Natural killer cell (primary cell): ENCODE measurements at regions not wholly inside any gene's neighbourhood (a gene's known extent, or its start where the extent isn't known, plus 50 kb on each side); places are given as distances from the start of the nearest gene placed in this dataset.
"Not testable (repeated sequence)": the region's sequence is repeated elsewhere in the genome, so short reads cannot be mapped to it uniquely, and the experiment has no call there.

Source experiments
- ATAC-seq, 3 donors: fragments of 150-1000 bp in 2 of 3; fragments of 200-7000 bp in 1 of 3; cut with Tn5 transposase; 1 replicate in 1 of 3; 2 replicates in 2 of 3; pipeline ENCODE4 v1.10.0; 2021; ENCODE audit warnings: mild to moderate bottlenecking in 2 of 3, moderate library complexity in 2 of 3
- DNase-seq, 2 donors: peaks; one replicate each; pipeline versions ENCODE4 v3.0.0 to v3.0.0-alpha.2; 2013 to 2021; ENCODE audit warnings: mixed read lengths in 1 of 2
- H3K27ac ChIP-seq: one replicate; pipeline ENCODE4 v1.5.1; 2013; ENCODE audit warnings: mild to moderate bottlenecking, low read length
- H3K27me3 ChIP-seq: one replicate; pipeline ENCODE4 v1.6.1; 2013; ENCODE audit warnings: low read length; ENCODE audit not compliant: control insufficient read depth, insufficient read depth
- H3K36me3 ChIP-seq: one replicate; pipeline ENCODE4 v1.6.1; 2013; ENCODE audit warnings: low read length; ENCODE audit not compliant: control insufficient read depth, insufficient read depth
- H3K4me1 ChIP-seq: one replicate; pipeline ENCODE4 v1.6.1; 2013; ENCODE audit warnings: low read length; ENCODE audit not compliant: control insufficient read depth, insufficient read depth
- H3K4me3 ChIP-seq: one replicate; pipeline ENCODE4 v1.5.1; 2013; ENCODE audit warnings: low read length
- H3K9me3 ChIP-seq: one replicate; pipeline ENCODE4 v1.6.1; 2013; ENCODE audit warnings: low read length; ENCODE audit not compliant: control insufficient read depth, insufficient read depth
- H3K27ac Mint-ChIP-seq, 2 donors: one replicate each; pipeline ENCODE4 v1.8.0; 2022; ENCODE audit warnings: mild to moderate bottlenecking in 2 of 2, mixed read lengths in 2 of 2, moderate library complexity in 1 of 2
- H3K27me3 Mint-ChIP-seq, 2 donors: one replicate each; pipeline ENCODE4 v1.8.0; 2022; ENCODE audit warnings: low read depth in 2 of 2, mixed read lengths in 2 of 2
- H3K36me3 Mint-ChIP-seq: one replicate; pipeline ENCODE4 v1.8.0; 2022; ENCODE audit warnings: mixed read lengths
- H3K4me1 Mint-ChIP-seq, 2 donors: one replicate each; pipeline ENCODE4 v1.8.0; 2022; ENCODE audit warnings: mixed read lengths in 2 of 2
- H3K4me3 Mint-ChIP-seq: one replicate; pipeline ENCODE4 v1.8.0; 2022; ENCODE audit warnings: mild to moderate bottlenecking, moderate library complexity, mixed read lengths
- H3K9me3 Mint-ChIP-seq, 2 donors: one replicate each; pipeline ENCODE4 v1.8.0; 2022; ENCODE audit warnings: mixed read lengths in 2 of 2
- CTCF ChIP-seq: fragments of 200-600 bp; IDR thresholded peaks from one replicate; pipeline ENCODE4 v1.8.0; 2022; ENCODE audit warnings: antibody characterized with exemption
- whole genome bisulfite sequencing: methylation state at CpG from one replicate; pipeline ENCODE4 v1.1.7; 2013; ENCODE audit warnings: missing lambda C conversion rate; ENCODE audit not compliant: insufficient coverage; 5-methylcytosine and 5-hydroxymethylcytosine counted together
- intact Hi-C: fragments of 100-400 bp; cut with micrococcal nuclease; formaldehyde crosslinking; loops from one replicate; pipeline ENCODE4 v1.14.2; 2022

- no peak for DNase-seq
- no peak for ATAC-seq
- peaks cover 6 to 16% of the 10 kb centered on the region in 2 donors for H3K9me3 Mint-ChIP-seq
- Histone ChIP-seq H3K27me3 (no peaks in the 10 kb centered on the region), H3K4me1 (no peaks in the 10 kb centered on the region), H3K36me3 (no peaks in the 10 kb centered on the region), H3K9me3 (no peaks in the 10 kb centered on the region), H3K4me3 (no peak overlapping the region), H3K27ac (no peak overlapping the region)
- no peaks in the 10 kb centered on the region for H3K36me3 Mint-ChIP-seq
- 100% methylated on average over 1 of the region's 3 CpGs for WGBS
- H3K4me1 Mint-ChIP-seq, result no peaks in the 10 kb centered on the region
- intact Hi-C loops, result no loop called here
- no peak overlapping the region for H3K27ac Mint-ChIP-seq
- H3K27me3 Mint-ChIP-seq, result no peaks in the 10 kb centered on the region
- no peak overlapping the region for H3K4me3 Mint-ChIP-seq
- TF ChIP-seq CTCF, result no peak
Measured at GRCh38 chr6:141758430-141758829, 374.3 kb upstream of the GJE1 start.

GRCh38 chr6:141753180-141753579 lies 379.5 kb upstream of the GJE1 start:
- Histone ChIP-seq H3K27me3 (no peaks in the 10 kb centered on the region), H3K36me3 (no peaks in the 10 kb centered on the region), H3K27ac (no peak overlapping the region), H3K9me3 (no peaks in the 10 kb centered on the region), H3K4me1 (no peaks in the 10 kb centered on the region), H3K4me3 (no peak overlapping the region)
- peaks cover 2 to 7% of the 10 kb centered on the region in 2 donors for H3K9me3 Mint-ChIP-seq
- ATAC-seq (no peak), DNase-seq (no peak)
- no peak for TF ChIP-seq CTCF
- H3K27me3 Mint-ChIP-seq, result no peaks in the 10 kb centered on the region
- intact Hi-C loops, result no loop called here
- WGBS, result 82% methylated on average over 2 of the region's 3 CpGs
- H3K27ac Mint-ChIP-seq, result no peak overlapping the region
- peaks cover 0 to 6% of the 10 kb centered on the region in 2 donors for H3K4me1 Mint-ChIP-seq
- H3K36me3 Mint-ChIP-seq, result no peaks in the 10 kb centered on the region
- H3K4me3 Mint-ChIP-seq, result no peak overlapping the region

- no peak for ATAC-seq
- Histone ChIP-seq H3K27me3 (no peaks in the 10 kb centered on the region), H3K9me3 (no peaks in the 10 kb centered on the region), H3K36me3 (no peaks in the 10 kb centered on the region), H3K27ac (no peak overlapping the region), H3K4me1 (no peaks in the 10 kb centered on the region), H3K4me3 (no peak overlapping the region)
- H3K9me3 Mint-ChIP-seq, result peaks cover 2 to 7% of the 10 kb centered on the region in 2 donors
- no peaks in the 10 kb centered on the region for H3K27me3 Mint-ChIP-seq
- H3K4me3 Mint-ChIP-seq, result no peak overlapping the region
- H3K4me1 Mint-ChIP-seq, result peaks cover 0 to 6% of the 10 kb centered on the region in 2 donors
- no peak overlapping the region for H3K27ac Mint-ChIP-seq
- no peak for TF ChIP-seq CTCF
- no peak for DNase-seq
- no peaks in the 10 kb centered on the region for H3K36me3 Mint-ChIP-seq
- intact Hi-C loops, result no loop called here
- WGBS, result 80% methylated on average over 1 of the region's 1 CpG
Measured at GRCh38 chr6:141752677-141753076, 380.0 kb upstream of the GJE1 start.

GRCh38 chr6:141746324-141746723 lies 386.4 kb upstream of the GJE1 start:
- H3K4me3 ChIP-seq, H3K9me3 ChIP-seq, H3K27me3 Mint-ChIP-seq, H3K36me3 Mint-ChIP-seq, H3K27ac Mint-ChIP-seq, DNase-seq, H3K4me1 Mint-ChIP-seq, H3K27me3 ChIP-seq, intact Hi-C loops, H3K27ac ChIP-seq, H3K4me1 ChIP-seq, ATAC-seq, H3K36me3 ChIP-seq, H3K4me3 Mint-ChIP-seq, H3K9me3 Mint-ChIP-seq: not testable (repeated sequence)
- 88% methylated on average over 7 of the region's 7 CpGs for WGBS
